ENCODE measurements at regions not wholly inside any gene's neighbourhood (a gene's known extent, or its start where the extent isn't known, plus 50 kb on each side); places are given as distances from the start of the nearest gene placed in this dataset.

DNA sequence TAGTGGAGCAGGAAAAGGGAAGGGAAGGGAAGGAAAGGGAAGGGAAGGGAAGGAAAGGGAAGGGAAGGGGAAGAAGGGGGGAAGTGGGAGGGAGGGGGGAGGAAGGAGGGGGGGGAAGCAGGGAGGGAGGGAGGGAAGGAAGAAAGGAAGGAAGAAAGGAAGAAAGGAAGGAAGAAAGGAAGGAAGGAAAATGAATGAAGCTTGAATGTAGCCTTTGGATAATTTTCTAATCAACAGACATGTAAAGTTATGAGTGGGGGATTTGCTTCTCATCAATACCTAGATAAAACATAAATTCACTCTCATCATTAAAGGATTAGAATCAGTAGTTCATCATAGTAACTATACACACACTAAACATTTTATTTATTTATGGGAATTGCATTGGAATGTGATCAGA lies 446.9 kb upstream of the FAM241A start:
- no peak overlapping the region for H3K18ac ChIP-seq (ENCODE audit: extremely low read depth, low read length)
- no peak overlapping the region for H2BK12ac ChIP-seq (ENCODE audit: low read depth, low read length)
- no peak overlapping the region for H3K4me3 ChIP-seq (ENCODE audit: extremely low read depth in 1 of 4, insufficient read depth in 2 of 4, low read depth in 3 of 4, low read length in 4 of 4)
- no peak overlapping the region for H3K4me2 ChIP-seq (ENCODE audit: insufficient read depth in 1 of 2, low read depth in 2 of 2, low read length in 2 of 2)
- H4K20me1 ChIP-seq (replicated peaks in 1 of 2; ENCODE audit: control insufficient read depth in 1 of 2, insufficient read depth in 2 of 2, low read length in 2 of 2): no peaks in the 10 kb centered on the region
- ChIA-PET CTCF (ENCODE audit: partially characterized antibody) (no interaction called here), POLR2A (ENCODE audit: partially characterized antibody) (no interaction called here)
- no peak overlapping the region for H3K27ac ChIP-seq (ENCODE audit: low read depth, low read length)
- H3K36me3 ChIP-seq (ENCODE audit: control insufficient read depth in 2 of 4, insufficient read depth in 4 of 4, low read length in 3 of 4): no peaks in the 10 kb centered on the region
- no peak overlapping the region for H2BK120ac ChIP-seq (replicated peaks; ENCODE audit: low read depth, low read length)
- H3K9me3 ChIP-seq (ENCODE audit: insufficient read depth in 2 of 2, low read depth in 1 of 2, low read length in 1 of 2): no peaks in the 10 kb centered on the region
- no peak overlapping the region for H4K5ac ChIP-seq (ENCODE audit: insufficient read length, low read depth, low read length)
- no peak overlapping the region for H3K56ac ChIP-seq (replicated peaks; ENCODE audit: insufficient read length, low read depth, low read length)
- FAIRE-seq (no peak), DNase-seq (ENCODE audit: low read depth in 1 of 2, low spot score in 2 of 2) (no peak)
- H4K91ac ChIP-seq (replicated peaks; ENCODE audit: insufficient read length, low read length): no peak overlapping the region
- TF ChIP-seq PHF8 (conservative IDR thresholded peaks at IDR 0.05; ENCODE audit: low read depth, low read length): no peak
- TF ChIP-seq YY1 (IDR thresholded peaks at IDR 0.05; ENCODE audit: low read depth, low read length): no peak
- no peak for TF ChIP-seq SIX5 (IDR thresholded peaks at IDR 0.05; ENCODE audit: low read depth, low read length)
- no peak for TF ChIP-seq SUZ12 (IDR thresholded peaks at IDR 0.05; ENCODE audit: low read length)
- no peaks in the 10 kb centered on the region; the same call in 1 of the 2 replicates for H3K23me2 ChIP-seq (ENCODE audit: low read depth, low read length)
- no peak overlapping the region for H2BK15ac ChIP-seq (ENCODE audit: low read length)
- H3K27me3 ChIP-seq (replicated peaks in 1 of 4; ENCODE audit: control insufficient read depth in 3 of 4, extremely low read depth in 1 of 4, insufficient read depth in 3 of 4, low read length in 3 of 4): no peaks in the 10 kb centered on the region
- no peak overlapping the region for H2AFZ ChIP-seq (ENCODE audit: low read length)
- H3K79me1 ChIP-seq (ENCODE audit: low read depth, low read length): no peaks in the 10 kb centered on the region
- no peak overlapping the region for H3K9ac ChIP-seq (replicated peaks in 1 of 4; ENCODE audit: extremely low read depth in 1 of 4, low read depth in 3 of 4, low read length in 3 of 4)
- H3K4me1 ChIP-seq (replicated peaks in 1 of 4; ENCODE audit: control insufficient read depth in 3 of 4, insufficient read depth in 4 of 4, low read length in 3 of 4): no peaks in the 10 kb centered on the region
- no peak overlapping the region for H2BK5ac ChIP-seq (ENCODE audit: low read depth, low read length)
- no peak overlapping the region for H4K8ac ChIP-seq (ENCODE audit: extremely low read depth, insufficient read depth, low read length)
- H3K14ac ChIP-seq (ENCODE audit: insufficient read length): no peak overlapping the region
- no peak overlapping the region for H2AK5ac ChIP-seq (ENCODE audit: low read depth, low read length)
- H3K79me2 ChIP-seq (ENCODE audit: control insufficient read depth in 1 of 2, insufficient read depth in 2 of 2, low read length in 2 of 2): no peaks in the 10 kb centered on the region
- H2BK20ac ChIP-seq (ENCODE audit: low read length): no peak overlapping the region
- no peak overlapping the region for H3K4ac ChIP-seq (replicated peaks; ENCODE audit: insufficient read length, low read depth, low read length)
- H3K23ac ChIP-seq (ENCODE audit: insufficient read length): no peak overlapping the region
